GM08714 (cell line): ENCODE measurements at regions not wholly inside any gene's neighbourhood (a gene's known extent, or its start where the extent isn't known, plus 50 kb on each side); places are given as distances from the start of the nearest gene placed in this dataset.

Experiments
- H3K4me3 ChIP-seq: fragments of 200-500 bp; sonication (Bioruptor generic); 2 replicates; pipeline ENCODE4 v1.5.1; 2014; ENCODE audit warnings: mild to moderate bottlenecking, low read length, inconsistent platforms
- ZNF274 ChIP-seq: IDR thresholded peaks from 2 replicates; pipeline ENCODE4 v1.6.1; 2012; ENCODE audit warnings: mild to moderate bottlenecking, low read depth, low read length

DNA sequence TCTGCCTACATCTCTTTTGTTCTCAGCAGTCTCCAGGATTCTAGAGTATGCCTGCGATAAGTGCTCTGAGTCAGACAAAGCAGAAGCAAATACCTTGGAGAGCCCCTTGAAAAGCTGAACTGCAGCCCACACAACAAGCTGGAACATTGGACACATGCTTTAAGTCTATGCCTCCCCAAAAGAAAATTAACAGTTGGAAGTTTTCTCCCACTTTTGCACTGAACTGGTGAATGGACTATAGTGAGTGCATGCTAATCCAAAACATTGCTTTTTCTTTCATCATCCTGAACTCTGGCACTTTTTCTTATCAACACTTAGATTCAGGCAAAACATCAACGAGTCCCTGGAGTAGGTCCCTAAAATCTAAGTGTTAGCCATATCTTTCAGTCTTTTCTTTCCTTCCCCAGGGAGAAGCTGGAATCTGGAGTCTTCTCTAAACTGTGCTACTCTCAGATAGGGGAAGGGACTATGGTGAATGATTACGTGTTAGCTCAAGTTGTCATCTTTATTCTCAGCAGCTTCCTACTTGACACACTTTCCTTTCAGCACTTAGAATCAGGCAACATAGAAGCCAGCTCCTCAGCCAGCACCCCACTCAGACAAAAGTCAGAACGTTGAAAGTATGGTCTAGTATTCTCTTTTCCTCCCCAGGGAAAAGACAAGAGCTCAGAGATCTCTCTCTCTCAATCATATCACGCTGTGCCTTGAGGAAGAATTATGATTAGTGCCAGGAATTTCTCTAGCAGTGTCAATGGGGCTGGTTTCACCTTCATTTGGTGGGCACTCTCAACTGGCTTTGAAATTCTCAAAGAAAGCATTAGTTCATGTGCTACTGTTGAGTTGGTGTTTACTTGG, 811.0 kb upstream of the GJE1 start:
- TF ChIP-seq ZNF274: no peak
- H3K4me3 ChIP-seq: no peak overlapping the region

DNA sequence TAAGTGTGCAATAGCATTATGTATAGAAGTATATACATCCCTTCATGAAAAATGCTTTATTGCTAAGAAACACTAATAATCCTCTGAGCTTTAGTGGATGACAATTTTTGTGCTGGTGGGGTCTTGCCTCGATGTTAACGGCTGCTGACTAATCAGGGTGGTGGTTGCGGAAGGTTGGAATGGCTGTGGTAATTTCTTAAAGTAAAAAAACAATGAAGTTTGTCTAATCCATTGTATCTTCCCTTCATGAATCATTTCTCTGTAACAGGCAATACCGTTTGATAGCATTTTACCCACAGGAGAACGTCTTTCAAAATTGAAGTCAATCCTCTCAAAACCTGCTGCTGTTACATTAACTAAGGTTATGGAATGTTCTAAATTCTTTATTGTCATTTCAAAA, 816.5 kb upstream of the GJE1 start:
- no peak for TF ChIP-seq ZNF274
- H3K4me3 ChIP-seq: no peak overlapping the region

- no peak for TF ChIP-seq ZNF274
- no peak overlapping the region for H3K4me3 ChIP-seq
Observed at GRCh38 chr6:141313986-141314385, 818.7 kb upstream of the GJE1 start.

GRCh38 chr6:141309295-141309694, 823.4 kb upstream of the GJE1 start:
- TF ChIP-seq ZNF274: no peak
- H3K4me3 ChIP-seq: no peak overlapping the region

DNA sequence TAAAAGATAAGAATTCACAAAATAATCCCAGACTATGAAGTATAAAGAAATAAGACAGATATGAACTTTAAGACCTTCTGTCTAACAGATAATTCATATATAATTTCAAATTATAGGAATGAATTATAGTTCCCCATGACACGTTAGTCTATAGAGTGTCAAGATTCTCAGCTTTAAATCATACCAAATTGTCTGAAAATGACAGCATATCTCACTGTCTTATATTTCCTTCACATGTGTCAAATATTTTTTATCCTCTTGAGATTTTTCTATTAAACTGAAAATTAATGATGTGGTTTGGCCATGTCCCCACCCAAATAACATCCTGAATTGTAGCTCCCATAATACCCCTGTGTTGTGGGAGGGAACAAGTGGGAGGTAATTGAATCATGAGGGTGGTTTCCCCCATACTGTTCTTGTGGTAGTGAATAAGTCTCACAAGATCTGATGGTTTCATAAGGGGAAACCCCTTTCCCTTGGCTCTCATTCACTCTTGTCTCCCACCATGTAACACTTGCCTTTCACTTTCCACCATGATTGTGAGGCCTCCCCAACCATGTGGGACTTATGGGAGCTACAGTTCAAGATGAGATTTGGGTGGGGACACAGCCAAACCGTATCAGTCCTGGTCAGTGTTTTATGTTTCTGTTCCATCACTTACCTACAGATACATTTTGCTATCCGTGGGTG, 825.3 kb upstream of the GJE1 start:
- TF ChIP-seq ZNF274: no peak
- H3K4me3 ChIP-seq: no peak overlapping the region

DNA sequence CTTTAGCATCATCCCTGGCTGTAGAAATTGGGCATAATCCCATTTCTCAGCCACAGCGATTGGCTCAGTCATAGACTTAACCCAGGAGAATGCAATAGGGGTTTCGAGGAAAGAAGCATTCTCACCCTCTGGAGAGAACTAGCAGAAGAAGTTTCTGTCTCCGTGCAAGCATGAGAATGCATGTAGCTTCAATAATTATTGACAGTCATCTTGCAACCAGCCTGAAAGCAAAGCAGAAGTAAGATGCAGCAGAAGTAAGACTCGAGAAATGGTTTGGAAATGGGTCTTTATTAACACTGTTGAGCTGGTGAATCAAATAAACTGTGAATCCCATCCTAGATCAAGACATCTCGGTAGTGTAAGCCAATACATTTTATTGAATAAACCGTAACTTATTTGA, 828.8 kb upstream of the GJE1 start:
- no peak overlapping the region for H3K4me3 ChIP-seq
- TF ChIP-seq ZNF274: no peak

DNA sequence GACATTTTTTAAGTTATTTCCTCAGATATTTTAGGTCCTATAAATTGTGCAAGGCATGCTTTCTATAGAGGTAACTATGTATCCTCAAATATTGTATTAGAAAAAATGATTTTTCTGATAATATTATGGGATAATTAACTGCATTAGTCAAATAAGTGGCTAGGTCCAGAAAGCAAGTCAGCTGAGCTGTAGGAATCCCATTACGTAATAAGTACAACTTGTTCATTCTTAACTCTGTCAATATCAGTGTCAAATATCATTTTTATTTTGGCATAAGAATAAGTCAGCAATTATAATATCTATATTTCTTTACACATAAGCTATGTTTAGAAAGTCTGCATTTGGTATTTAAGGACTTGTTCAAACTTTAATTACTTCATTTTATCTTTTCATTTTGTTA, 830.9 kb upstream of the GJE1 start:
- H3K4me3 ChIP-seq: no peak overlapping the region
- no peak for TF ChIP-seq ZNF274

GRCh38 chr6:141290941-141291721, 841.6 kb upstream of the GJE1 start:
- TF ChIP-seq ZNF274: no peak
- H3K4me3 ChIP-seq: no peak overlapping the region

- H3K4me3 ChIP-seq: no peak overlapping the region
- no peak for TF ChIP-seq ZNF274
Observed at GRCh38 chr6:141288947-141289346, 843.8 kb upstream of the GJE1 start.

DNA sequence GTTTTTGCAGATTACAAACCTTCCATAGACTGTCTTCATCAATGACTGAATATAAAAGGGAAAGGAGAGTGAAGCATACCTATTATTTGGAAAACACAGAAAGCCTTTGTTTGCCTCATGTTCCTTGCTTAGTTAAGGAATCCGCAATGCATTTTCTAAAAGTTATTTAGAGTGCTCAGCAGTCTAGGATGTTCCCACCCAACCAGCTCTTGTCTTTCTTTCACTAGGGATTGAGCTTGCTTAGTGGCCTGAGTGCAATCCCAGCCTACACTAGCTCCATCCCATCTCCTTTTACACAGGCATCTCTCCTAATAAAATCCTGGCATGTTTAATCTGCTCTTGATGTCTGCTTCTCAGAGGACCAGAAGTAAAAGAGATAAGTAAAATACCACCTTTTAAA, 850.5 kb upstream of the GJE1 start:
- H3K4me3 ChIP-seq: no peak overlapping the region
- TF ChIP-seq ZNF274: no peak

GRCh38 chr6:141269684-141270083, 863.0 kb upstream of the GJE1 start:
- no peak overlapping the region for H3K4me3 ChIP-seq
- no peak for TF ChIP-seq ZNF274

- H3K4me3 ChIP-seq: no peak overlapping the region
- no peak for TF ChIP-seq ZNF274
Observed at GRCh38 chr6:141267420-141267819, 865.3 kb upstream of the GJE1 start.

DNA sequence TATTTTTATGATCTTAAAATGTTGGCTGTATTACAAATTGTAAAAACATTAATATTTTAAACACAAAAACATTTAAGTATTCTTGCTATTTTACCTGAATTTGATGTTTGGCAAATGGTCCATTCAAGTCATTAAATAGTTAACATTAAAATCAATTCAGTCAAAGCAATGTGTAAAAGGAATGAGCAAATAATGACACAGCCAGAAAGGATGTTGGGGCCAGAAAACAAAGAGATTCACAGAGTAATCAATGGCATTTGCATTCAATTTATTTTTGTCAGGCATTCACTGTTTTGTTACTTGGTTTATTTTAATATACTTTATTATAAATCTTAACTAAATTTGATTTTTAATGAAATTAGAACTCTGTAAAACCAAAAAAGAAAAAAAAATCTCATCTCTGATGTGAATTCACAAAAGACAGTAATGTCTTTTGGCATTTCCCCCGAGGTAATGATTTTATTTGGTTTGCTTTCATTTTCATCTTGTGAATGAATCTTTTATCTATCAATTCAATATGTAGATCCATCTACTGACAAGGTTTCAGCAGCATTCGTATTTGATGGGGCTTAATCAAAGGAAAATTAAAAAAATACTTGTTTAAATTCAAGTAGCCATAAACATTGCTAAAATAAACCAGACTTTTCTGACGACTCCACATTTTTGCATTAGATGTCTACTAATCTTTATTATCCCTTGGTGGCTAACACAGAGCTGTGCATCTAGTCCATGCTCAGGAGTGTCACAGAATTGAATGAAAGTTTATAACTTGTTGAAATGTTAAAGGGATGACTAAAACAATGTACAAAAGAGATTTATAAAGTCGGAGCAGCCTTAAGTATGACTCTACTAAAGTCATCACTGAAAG, 866.7 kb upstream of the GJE1 start:
- no peak for TF ChIP-seq ZNF274
- no peak overlapping the region for H3K4me3 ChIP-seq

DNA sequence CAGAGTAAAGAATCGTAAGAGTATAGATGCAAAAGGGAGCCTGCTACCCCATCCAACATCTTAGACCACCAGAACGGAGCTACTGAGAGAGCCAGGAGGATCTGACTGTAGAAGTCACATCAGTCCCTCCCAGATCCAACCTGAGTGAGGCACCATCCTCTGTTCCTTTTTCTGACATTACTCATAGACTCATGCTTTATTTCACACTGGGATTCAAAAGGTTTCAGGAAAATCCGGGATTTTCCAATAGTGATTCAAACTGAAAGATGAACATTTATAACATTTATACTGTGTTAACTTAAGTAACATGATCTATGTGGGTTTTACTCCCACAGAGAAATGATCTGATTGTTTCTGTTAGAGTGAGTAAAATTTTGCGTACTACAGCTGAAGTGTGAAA, 868.6 kb upstream of the GJE1 start:
- no peak overlapping the region for H3K4me3 ChIP-seq
- TF ChIP-seq ZNF274: no peak
